Smooth muscle cell (in vitro differentiated cells): ENCODE measurements at regions not wholly inside any gene's neighbourhood (a gene's known extent, or its start where the extent isn't known, plus 50 kb on each side); places are given as distances from the start of the nearest gene placed in this dataset.

Experiments
- DNase-seq: peaks from one replicate; lab custom pipeline; 2025; ENCODE audit not compliant: unreplicated experiment; lab: John Stamatoyannopoulos, UW
- H2AFZ ChIP-seq: fragments of 200-600 bp; sonication (generic); 2 replicates; pipeline ENCODE4 v1.6.0; 2016; ENCODE audit warnings: antibody characterized with exemption, low read depth, mild to moderate bottlenecking
- H3F3A ChIP-seq: fragments of 200-600 bp; sonication (generic); 2 replicates; pipeline ENCODE4 v1.6.0; 2017; ENCODE audit warnings: antibody characterized with exemption, low read depth
- H3K27ac ChIP-seq: fragments of 200-600 bp; sonication (generic); 2 replicates; pipeline ENCODE4 v1.5.1; 2016; ENCODE audit warnings: low read depth, mild to moderate bottlenecking
- H3K27me3 ChIP-seq: fragments of 200-600 bp; sonication (generic); 2 replicates; pipeline ENCODE4 v1.6.1; 2016; ENCODE audit warnings: low read depth, mild to moderate bottlenecking
- H3K36me3 ChIP-seq: fragments of 200-600 bp; sonication (generic); 2 replicates; pipeline ENCODE4 v1.5.1; 2016; ENCODE audit warnings: low read depth
- H3K4me1 ChIP-seq: fragments of 200-600 bp; sonication (generic); 2 replicates; pipeline ENCODE4 v1.5.1; 2016; ENCODE audit warnings: low read depth
- H3K4me2 ChIP-seq: fragments of 200-600 bp; sonication (generic); 2 replicates; pipeline ENCODE4 v1.6.0; 2016; ENCODE audit warnings: mild to moderate bottlenecking
- H3K4me3 ChIP-seq: fragments of 200-600 bp; sonication (generic); 2 replicates; pipeline ENCODE4 v1.5.1; 2016; ENCODE audit warnings: mild to moderate bottlenecking
- H3K79me2 ChIP-seq: fragments of 200-600 bp; sonication (generic); 2 replicates; pipeline ENCODE4 v1.6.0; 2016; ENCODE audit warnings: low read depth, mild to moderate bottlenecking
- H3K9ac ChIP-seq: fragments of 200-600 bp; sonication (generic); 2 replicates; pipeline ENCODE4 v1.6.0; 2016; ENCODE audit warnings: low read depth
- H3K9me3 ChIP-seq: fragments of 200-600 bp; sonication (generic); replicated peaks from 2 replicates; pipeline ENCODE4 v1.5.1; 2016; ENCODE audit warnings: low read depth
- H4K20me1 ChIP-seq: fragments of 200-600 bp; sonication (generic); 2 replicates; pipeline ENCODE4 v1.6.0; 2016; ENCODE audit warnings: low read depth
- WGBS: methylation state at CpG from one replicate; pipeline ENCODE4 v1.1.7; 2016; ENCODE audit warnings: low lambda C conversion rate; 5-methylcytosine and 5-hydroxymethylcytosine counted together
- TF ChIP-seq, protein P1 (sequence below): fragments of 200-600 bp; sonication (generic); IDR thresholded peaks from 2 replicates; pipeline ENCODE4 v1.5.1; 2017; ENCODE audit warnings: borderline replicate concordance, mild to moderate bottlenecking, antibody characterized with exemption; ENCODE audit not compliant: insufficient read depth, poor library complexity, severe bottlenecking

DNA sequence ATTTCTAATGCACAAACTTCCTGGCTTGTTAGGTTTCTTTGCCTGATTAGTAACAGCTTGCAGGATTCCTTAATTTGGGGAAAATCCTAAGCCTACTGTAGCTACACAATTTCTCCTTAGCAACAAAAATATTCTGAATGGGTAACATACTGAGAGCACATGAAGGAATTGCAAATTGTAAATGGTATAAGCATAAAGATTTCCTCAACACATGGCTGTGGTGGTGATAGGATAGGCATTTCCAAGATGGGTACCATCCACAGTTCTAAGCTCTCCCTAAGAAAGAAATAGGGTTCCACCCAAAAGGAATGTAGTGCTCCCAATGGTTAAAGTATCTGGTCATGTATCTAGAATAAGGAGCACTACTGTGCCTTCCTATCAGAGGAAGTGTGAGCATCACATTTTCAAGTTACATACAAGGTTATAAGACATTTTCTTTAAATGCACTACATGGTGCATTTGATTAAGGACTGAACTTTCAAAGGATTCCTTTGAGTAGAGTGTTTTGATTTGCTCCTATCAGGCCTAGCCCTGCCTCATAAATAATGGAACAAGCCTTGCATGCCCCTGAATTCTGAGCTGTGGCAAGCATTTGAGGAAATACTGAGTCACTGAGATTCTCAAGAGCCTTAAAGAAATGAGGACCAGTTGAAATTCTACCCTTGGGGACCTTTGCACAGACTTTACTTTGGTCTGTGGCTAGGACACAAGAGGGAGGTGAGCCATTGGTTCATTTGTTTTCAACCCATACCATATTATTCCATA is 286.4 kb downstream of the PTBP2 start:
- no peak overlapping the region for H3K9ac ChIP-seq
- no peaks in the 10 kb centered on the region for H3K36me3 ChIP-seq
- H3K79me2 ChIP-seq, result no peaks in the 10 kb centered on the region
- TF ChIP-seq, protein P1, sequence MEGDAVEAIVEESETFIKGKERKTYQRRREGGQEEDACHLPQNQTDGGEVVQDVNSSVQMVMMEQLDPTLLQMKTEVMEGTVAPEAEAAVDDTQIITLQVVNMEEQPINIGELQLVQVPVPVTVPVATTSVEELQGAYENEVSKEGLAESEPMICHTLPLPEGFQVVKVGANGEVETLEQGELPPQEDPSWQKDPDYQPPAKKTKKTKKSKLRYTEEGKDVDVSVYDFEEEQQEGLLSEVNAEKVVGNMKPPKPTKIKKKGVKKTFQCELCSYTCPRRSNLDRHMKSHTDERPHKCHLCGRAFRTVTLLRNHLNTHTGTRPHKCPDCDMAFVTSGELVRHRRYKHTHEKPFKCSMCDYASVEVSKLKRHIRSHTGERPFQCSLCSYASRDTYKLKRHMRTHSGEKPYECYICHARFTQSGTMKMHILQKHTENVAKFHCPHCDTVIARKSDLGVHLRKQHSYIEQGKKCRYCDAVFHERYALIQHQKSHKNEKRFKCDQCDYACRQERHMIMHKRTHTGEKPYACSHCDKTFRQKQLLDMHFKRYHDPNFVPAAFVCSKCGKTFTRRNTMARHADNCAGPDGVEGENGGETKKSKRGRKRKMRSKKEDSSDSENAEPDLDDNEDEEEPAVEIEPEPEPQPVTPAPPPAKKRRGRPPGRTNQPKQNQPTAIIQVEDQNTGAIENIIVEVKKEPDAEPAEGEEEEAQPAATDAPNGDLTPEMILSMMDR, result no peak
- no peaks in the 10 kb centered on the region for H3K9me3 ChIP-seq
- no peak overlapping the region for H2AFZ ChIP-seq
- H3K4me1 ChIP-seq, result no peaks in the 10 kb centered on the region
- H3K4me3 ChIP-seq, result no peak overlapping the region
- DNase-seq, result no peak
- H3K27me3 ChIP-seq, result no peaks in the 10 kb centered on the region
- no peaks in the 10 kb centered on the region for H4K20me1 ChIP-seq
- H3K27ac ChIP-seq, result no peak overlapping the region
- no peaks in the 10 kb centered on the region for H3F3A ChIP-seq
- H3K4me2 ChIP-seq, result no peak overlapping the region

DNA sequence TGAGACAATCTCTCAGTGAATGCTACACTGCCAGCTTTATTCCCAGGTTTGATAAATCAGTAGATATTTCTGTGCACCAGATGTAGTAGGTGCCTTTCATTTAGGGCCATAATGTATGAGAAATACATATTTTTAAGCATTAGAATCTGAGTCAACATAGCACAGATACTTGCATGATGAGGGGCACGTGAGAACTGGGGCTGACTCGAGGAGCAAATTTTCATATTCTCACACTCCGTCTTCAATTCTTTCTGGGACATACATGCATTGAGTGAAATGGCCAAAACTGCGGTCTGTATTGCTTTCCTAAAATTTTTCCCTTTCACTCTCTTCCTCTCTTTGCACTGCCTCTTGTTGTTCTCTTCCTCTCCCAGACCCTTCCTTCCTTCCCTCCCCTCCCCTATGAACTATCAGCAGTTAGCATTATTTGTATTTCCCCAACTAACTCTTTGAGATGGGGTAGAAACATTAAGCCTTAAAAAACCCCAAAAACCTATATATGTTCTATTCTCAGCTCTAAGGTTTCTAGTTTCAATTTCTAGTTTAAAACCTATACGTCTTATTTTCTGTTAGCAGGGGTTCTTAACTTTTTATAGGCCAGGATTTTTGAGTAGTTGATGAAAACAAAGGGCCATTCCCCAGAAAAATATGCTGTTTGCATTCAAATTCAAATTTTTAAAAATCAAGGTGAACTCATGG is 289.1 kb downstream of the PTBP2 start:
- H3K27me3 ChIP-seq, result no peaks in the 10 kb centered on the region
- H4K20me1 ChIP-seq, result no peaks in the 10 kb centered on the region
- H3K4me1 ChIP-seq, result no peaks in the 10 kb centered on the region
- H3K4me3 ChIP-seq, result no peak overlapping the region
- H3K9me3 ChIP-seq, result no peaks in the 10 kb centered on the region
- no peak overlapping the region for H3K27ac ChIP-seq
- TF ChIP-seq, protein P1, result no peak
- no peaks in the 10 kb centered on the region for H3F3A ChIP-seq
- DNase-seq, result no peak
- no peaks in the 10 kb centered on the region for H3K36me3 ChIP-seq
- H3K9ac ChIP-seq, result no peak overlapping the region
- no peaks in the 10 kb centered on the region for H3K79me2 ChIP-seq
- WGBS, result 95% methylated on average over 5 of the region's 5 CpGs
- no peak overlapping the region for H3K4me2 ChIP-seq
- no peak overlapping the region for H2AFZ ChIP-seq

DNA sequence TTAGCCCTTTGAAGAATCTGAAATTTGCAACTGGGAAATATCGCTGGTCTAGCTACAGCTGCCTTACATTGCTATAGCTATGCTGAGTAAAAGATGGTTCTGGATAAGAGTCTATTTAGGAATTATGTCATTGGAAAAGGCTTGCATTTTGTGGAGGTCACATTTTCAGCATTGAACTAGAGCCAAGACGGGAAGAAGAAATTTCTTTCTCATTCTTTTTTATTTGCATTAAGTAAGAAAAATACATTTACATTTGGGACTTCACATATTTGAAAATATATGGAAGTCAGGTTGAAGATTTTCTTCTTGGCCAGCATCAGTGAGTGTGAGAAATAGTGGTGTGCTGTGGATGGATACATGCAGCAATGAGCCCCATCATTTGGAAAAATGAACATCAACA is 291.6 kb downstream of the PTBP2 start:
- Histone ChIP-seq H3K79me2 (no peaks in the 10 kb centered on the region), H3K9me3 (no peaks in the 10 kb centered on the region), H3K27me3 (no peaks in the 10 kb centered on the region), H3K36me3 (no peaks in the 10 kb centered on the region), H4K20me1 (no peaks in the 10 kb centered on the region), H3K4me3 (no peak overlapping the region), H3K4me1 (peaks cover 9% of the 10 kb centered on the region), H3F3A (no peaks in the 10 kb centered on the region), H3K9ac (no peak overlapping the region), H2AFZ (no peak overlapping the region), H3K27ac (no peak overlapping the region), H3K4me2 (no peak overlapping the region)
- 86% methylated on average over 2 of the region's 2 CpGs for WGBS
- TF ChIP-seq, protein P1, result no peak
- no peak for DNase-seq
